HepG2 (cell line): ENCODE measurements at regions not wholly inside any gene's neighbourhood (a gene's known extent, or its start where the extent isn't known, plus 50 kb on each side); places are given as distances from the start of the nearest gene placed in this dataset.
A peak's percentile ranks its signal among the peaks of the same experiment; 100 is the strongest.

Source experiments
- BRCA1 ChIP-seq: sonication (generic); formaldehyde crosslinking; IDR thresholded peaks from 2 replicates; pipeline ENCODE4 v1.4.0; 2020; ENCODE audit warnings: missing genetic modification reagents
- CHD2 ChIP-seq: IDR thresholded peaks from 2 replicates; pipeline ENCODE4 v1.6.1; 2011; ENCODE audit warnings: low read depth, low read length, improper control_type of control experiment
- IKZF1 ChIP-seq: fragments of 450-650 bp; IDR thresholded peaks from 2 replicates; pipeline ENCODE4 v1.7.1; 2016
- IKZF4 ChIP-seq: sonication (generic); formaldehyde crosslinking; IDR thresholded peaks from 2 replicates; pipeline ENCODE4 v1.5.1; 2020; ENCODE audit warnings: borderline replicate concordance, mild to moderate bottlenecking, low read depth, missing genetic modification reagents; ENCODE audit errors: not compliant biosample characterization
- RELA ChIP-seq: sonication (generic); formaldehyde crosslinking; IDR thresholded peaks from 2 replicates; pipeline ENCODE4 v1.4.0; 2020; ENCODE audit warnings: missing genetic modification reagents
- ZNF17 ChIP-seq: sonication (generic); formaldehyde crosslinking; IDR thresholded peaks from 2 replicates; pipeline ENCODE4 v1.5.0; 2020; ENCODE audit warnings: mild to moderate bottlenecking, missing genetic modification reagents
- ZNF564 ChIP-seq: sonication (generic); formaldehyde crosslinking; IDR thresholded peaks from 2 replicates; pipeline ENCODE4 v1.8.1; 2023; ENCODE audit warnings: mild to moderate bottlenecking, missing genetic modification reagents
- ZNF747 ChIP-seq: sonication (generic); formaldehyde crosslinking; IDR thresholded peaks from 2 replicates; pipeline ENCODE4 v1.8.1; 2023; ENCODE audit warnings: missing genetic modification reagents, mild to moderate bottlenecking, borderline replicate concordance
- ZSCAN29 ChIP-seq: sonication (generic); formaldehyde crosslinking; conservative IDR thresholded peaks from 2 replicates; pipeline ENCODE4 v1.4.0; 2020; ENCODE audit warnings: mild to moderate bottlenecking, missing genetic modification reagents
- TF ChIP-seq, protein P1 (sequence below): IDR thresholded peaks from 2 replicates; pipeline ENCODE4 v1.6.1; 2016; ENCODE audit warnings: missing biosample characterization, missing genetic modification reagents, low read depth
- TF ChIP-seq, protein P2 (sequence below): sonication (generic); formaldehyde crosslinking; conservative IDR thresholded peaks from 2 replicates; pipeline ENCODE4 v1.4.0; 2020; ENCODE audit warnings: missing genetic modification reagents
- TF ChIP-seq, protein P3 (sequence below), 2 experiments: sonication (generic) in 1 of 2; formaldehyde crosslinking in 1 of 2; IDR thresholded peaks; 2 replicates each; pipeline versions ENCODE4 v1.4.0 to v1.6.1; 2018 to 2020; ENCODE audit warnings: missing genetic modification reagents in 2 of 2, borderline replicate concordance in 1 of 2, low read depth in 1 of 2, mild to moderate bottlenecking in 1 of 2, missing biosample characterization in 1 of 2
- TF ChIP-seq, protein P4 (sequence below): sonication (generic); formaldehyde crosslinking; IDR thresholded peaks from 2 replicates; pipeline ENCODE4 v1.4.0; 2020; ENCODE audit warnings: mild to moderate bottlenecking, missing genetic modification reagents
- TF ChIP-seq, protein P5 (sequence below): sonication (generic); formaldehyde crosslinking; IDR thresholded peaks from 2 replicates; pipeline ENCODE4 v1.4.0; 2020; ENCODE audit warnings: mild to moderate bottlenecking, missing genetic modification reagents
- TF ChIP-seq, protein P6 (sequence below): sonication (generic); formaldehyde crosslinking; IDR thresholded peaks from 2 replicates; pipeline ENCODE4 v1.8.0; 2022; ENCODE audit warnings: missing genetic modification reagents, mild to moderate bottlenecking, borderline replicate concordance
- TF ChIP-seq, protein P7 (sequence below): sonication (generic); formaldehyde crosslinking; IDR thresholded peaks from 2 replicates; pipeline ENCODE4 v1.5.0; 2020; ENCODE audit warnings: missing genetic modification reagents

DNA sequence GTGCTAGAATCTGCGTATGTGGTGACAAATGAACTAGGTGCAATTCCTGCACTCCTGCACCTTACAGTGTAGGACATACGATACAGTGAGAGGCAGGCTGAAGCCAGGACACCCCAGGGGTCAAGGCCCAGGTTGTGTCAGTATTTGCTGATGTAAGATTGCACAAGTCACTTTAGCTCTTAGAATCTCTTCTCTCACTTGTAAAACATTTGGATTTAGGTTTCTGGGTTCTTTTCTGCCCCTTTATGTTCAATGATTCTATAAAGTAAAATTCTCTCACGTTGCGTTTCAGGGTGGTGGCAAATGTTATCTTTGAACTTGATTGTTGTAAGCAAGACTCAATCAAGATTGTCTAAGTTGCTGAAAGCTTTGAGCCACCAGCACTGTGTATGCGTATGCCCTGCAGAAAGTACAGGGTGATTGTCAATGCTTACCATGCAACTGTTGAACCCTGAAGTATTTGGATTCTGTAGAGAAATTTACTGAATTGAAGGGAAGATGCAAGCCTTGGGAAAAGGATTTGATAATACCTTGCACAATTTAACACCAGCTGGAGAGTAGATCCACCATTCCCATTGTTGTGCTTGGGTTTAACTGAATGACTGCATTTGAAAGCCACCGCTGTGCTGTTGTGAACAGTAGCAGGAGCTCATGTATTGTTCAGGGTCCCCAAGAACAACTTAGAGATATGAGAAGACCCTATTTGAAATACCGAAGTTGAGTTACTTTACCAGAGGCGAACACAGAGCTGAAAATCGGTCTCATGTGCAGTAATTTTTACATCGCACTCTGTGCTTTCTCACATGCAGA, 106.1 kb upstream of the CITED2 start (continued):
- TF ChIP-seq, protein P1, sequence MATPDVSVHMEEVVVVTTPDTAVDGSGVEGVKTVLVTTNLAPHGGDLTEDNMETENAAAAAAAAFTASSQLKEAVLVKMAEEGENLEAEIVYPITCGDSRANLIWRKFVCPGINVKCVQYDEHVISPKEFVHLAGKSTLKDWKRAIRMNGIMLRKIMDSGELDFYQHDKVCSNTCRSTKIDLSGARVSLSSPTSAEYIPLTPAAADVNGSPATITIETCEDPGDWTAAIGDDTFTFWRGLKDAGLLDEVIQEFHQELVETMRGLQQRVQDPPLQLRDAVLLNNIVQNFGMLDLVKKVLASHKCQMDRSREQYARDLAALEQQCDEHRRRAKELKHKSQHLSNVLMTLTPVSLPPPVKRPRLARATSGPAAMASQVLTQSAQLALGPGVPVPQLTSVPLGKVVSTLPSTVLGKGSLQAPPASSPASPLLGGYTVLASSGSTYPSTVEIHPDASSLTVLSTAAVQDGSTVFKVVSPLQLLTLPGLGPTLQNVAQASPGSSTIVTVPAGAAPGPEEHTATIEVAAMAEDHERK = no peak
- TF ChIP-seq IKZF1 (no peak), ZNF747 (no peak), ZNF17 (CRISPR knock-in tag) (no peak), ZSCAN29 (CRISPR knock-in tag) (peak; percentile 67; the same call in 1 of the 2 replicates), IKZF4 (CRISPR knock-in tag) (no peak), RELA (CRISPR knock-in tag) (no peak), ZNF564 (no peak), CHD2 (no peak), BRCA1 (CRISPR knock-in tag) (peak; percentile 53; the same call in 1 of the 2 replicates)
- TF ChIP-seq, protein P2, sequence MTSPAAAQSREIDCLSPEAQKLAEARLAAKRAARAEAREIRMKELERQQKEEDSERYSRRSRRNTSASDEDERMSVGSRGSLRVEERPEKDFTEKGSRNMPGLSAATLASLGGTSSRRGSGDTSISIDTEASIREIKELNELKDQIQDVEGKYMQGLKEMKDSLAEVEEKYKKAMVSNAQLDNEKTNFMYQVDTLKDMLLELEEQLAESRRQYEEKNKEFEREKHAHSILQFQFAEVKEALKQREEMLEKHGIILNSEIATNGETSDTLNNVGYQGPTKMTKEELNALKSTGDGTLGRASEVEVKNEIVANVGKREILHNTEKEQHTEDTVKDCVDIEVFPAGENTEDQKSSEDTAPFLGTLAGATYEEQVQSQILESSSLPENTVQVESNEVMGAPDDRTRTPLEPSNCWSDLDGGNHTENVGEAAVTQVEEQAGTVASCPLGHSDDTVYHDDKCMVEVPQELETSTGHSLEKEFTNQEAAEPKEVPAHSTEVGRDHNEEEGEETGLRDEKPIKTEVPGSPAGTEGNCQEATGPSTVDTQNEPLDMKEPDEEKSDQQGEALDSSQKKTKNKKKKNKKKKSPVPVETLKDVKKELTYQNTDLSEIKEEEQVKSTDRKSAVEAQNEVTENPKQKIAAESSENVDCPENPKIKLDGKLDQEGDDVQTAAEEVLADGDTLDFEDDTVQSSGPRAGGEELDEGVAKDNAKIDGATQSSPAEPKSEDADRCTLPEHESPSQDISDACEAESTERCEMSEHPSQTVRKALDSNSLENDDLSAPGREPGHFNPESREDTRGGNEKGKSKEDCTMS (CRISPR knock-in tag) = no peak
- TF ChIP-seq, protein P3, sequence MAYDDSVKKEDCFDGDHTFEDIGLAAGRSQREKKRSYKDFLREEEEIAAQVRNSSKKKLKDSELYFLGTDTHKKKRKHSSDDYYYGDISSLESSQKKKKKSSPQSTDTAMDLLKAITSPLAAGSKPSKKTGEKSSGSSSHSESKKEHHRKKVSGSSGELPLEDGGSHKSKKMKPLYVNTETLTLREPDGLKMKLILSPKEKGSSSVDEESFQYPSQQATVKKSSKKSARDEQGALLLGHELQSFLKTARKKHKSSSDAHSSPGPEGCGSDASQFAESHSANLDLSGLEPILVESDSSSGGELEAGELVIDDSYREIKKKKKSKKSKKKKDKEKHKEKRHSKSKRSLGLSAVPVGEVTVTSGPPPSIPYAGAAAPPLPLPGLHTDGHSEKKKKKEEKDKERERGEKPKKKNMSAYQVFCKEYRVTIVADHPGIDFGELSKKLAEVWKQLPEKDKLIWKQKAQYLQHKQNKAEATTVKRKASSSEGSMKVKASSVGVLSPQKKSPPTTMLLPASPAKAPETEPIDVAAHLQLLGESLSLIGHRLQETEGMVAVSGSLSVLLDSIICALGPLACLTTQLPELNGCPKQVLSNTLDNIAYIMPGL (CRISPR knock-in tag; IDR thresholded peaks at IDR 0.05; ENCODE audit: borderline replicate concordance in 1 of 2, low read depth in 1 of 2) = peak in 1 of 2 experiments; percentile 49; a peak in 1 of 4 replicates
- TF ChIP-seq, protein P4, sequence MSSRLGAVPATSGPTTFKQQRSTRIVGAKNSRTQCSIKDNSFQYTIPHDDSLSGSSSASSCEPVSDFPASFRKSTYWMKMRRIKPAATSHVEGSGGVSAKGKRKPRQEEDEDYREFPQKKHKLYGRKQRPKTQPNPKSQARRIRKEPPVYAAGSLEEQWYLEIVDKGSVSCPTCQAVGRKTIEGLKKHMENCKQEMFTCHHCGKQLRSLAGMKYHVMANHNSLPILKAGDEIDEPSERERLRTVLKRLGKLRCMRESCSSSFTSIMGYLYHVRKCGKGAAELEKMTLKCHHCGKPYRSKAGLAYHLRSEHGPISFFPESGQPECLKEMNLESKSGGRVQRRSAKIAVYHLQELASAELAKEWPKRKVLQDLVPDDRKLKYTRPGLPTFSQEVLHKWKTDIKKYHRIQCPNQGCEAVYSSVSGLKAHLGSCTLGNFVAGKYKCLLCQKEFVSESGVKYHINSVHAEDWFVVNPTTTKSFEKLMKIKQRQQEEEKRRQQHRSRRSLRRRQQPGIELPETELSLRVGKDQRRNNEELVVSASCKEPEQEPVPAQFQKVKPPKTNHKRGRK (CRISPR knock-in tag) = no peak
- TF ChIP-seq, protein P5, sequence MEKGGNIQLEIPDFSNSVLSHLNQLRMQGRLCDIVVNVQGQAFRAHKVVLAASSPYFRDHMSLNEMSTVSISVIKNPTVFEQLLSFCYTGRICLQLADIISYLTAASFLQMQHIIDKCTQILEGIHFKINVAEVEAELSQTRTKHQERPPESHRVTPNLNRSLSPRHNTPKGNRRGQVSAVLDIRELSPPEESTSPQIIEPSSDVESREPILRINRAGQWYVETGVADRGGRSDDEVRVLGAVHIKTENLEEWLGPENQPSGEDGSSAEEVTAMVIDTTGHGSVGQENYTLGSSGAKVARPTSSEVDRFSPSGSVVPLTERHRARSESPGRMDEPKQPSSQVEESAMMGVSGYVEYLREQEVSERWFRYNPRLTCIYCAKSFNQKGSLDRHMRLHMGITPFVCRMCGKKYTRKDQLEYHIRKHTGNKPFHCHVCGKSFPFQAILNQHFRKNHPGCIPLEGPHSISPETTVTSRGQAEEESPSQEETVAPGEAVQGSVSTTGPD (CRISPR knock-in tag) = no peak
- TF ChIP-seq, protein P6, sequence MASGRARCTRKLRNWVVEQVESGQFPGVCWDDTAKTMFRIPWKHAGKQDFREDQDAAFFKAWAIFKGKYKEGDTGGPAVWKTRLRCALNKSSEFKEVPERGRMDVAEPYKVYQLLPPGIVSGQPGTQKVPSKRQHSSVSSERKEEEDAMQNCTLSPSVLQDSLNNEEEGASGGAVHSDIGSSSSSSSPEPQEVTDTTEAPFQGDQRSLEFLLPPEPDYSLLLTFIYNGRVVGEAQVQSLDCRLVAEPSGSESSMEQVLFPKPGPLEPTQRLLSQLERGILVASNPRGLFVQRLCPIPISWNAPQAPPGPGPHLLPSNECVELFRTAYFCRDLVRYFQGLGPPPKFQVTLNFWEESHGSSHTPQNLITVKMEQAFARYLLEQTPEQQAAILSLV (CRISPR knock-in tag) = no peak
- TF ChIP-seq, protein P7, sequence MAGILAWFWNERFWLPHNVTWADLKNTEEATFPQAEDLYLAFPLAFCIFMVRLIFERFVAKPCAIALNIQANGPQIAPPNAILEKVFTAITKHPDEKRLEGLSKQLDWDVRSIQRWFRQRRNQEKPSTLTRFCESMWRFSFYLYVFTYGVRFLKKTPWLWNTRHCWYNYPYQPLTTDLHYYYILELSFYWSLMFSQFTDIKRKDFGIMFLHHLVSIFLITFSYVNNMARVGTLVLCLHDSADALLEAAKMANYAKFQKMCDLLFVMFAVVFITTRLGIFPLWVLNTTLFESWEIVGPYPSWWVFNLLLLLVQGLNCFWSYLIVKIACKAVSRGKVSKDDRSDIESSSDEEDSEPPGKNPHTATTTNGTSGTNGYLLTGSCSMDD (CRISPR knock-in tag) = no peak
